Progenitor cell of endocrine pancreas (in vitro differentiated cells): ENCODE measurements at regions not wholly inside any gene's neighbourhood (a gene's known extent, or its start where the extent isn't known, plus 50 kb on each side); places are given as distances from the start of the nearest gene placed in this dataset.

Source experiments
- DNase-seq: peaks from one replicate; pipeline ENCODE4 v3.0.0; 2021; ENCODE audit warnings: low spot score; ENCODE audit not compliant: unreplicated experiment
- H3K27ac Mint-ChIP-seq: 2 replicates; pipeline ENCODE4 v1.8.0; 2021; ENCODE audit warnings: mild to moderate bottlenecking, moderate library complexity, mixed read lengths
- H3K27me3 Mint-ChIP-seq: 2 replicates; pipeline ENCODE4 v1.8.0; 2021; ENCODE audit warnings: mixed read lengths
- H3K36me3 Mint-ChIP-seq: 2 replicates; pipeline ENCODE4 v1.8.0; 2022; ENCODE audit warnings: mixed read lengths; ENCODE audit not compliant: insufficient read depth
- H3K4me1 Mint-ChIP-seq: 2 replicates; pipeline ENCODE4 v1.8.0; 2021; ENCODE audit warnings: low read depth, mixed read lengths
- H3K4me3 Mint-ChIP-seq: 2 replicates; pipeline ENCODE4 v1.8.0; 2021; ENCODE audit warnings: low read depth, mild to moderate bottlenecking, moderate library complexity, mixed read lengths
- H3K9me3 Mint-ChIP-seq: 2 replicates; pipeline ENCODE4 v1.8.0; 2021; ENCODE audit warnings: low read depth, mixed read lengths
- CTCF ChIP-seq: fragments of 200-600 bp; sonication (generic); IDR thresholded peaks from one replicate; pipeline ENCODE4 v1.5.0; 2021; ENCODE audit warnings: antibody characterized with exemption, mild to moderate bottlenecking; ENCODE audit not compliant: unreplicated experiment

GRCh38 chr15:69529961-69530633, 77.5 kb downstream of the RPLP1 start:
- Mint-ChIP-seq H3K4me1 (peaks cover 14% of the 10 kb centered on the region), H3K27ac (peak overlapping the region; percentile 37), H3K4me3 (no peak overlapping the region), H3K9me3 (no peaks in the 10 kb centered on the region), H3K27me3 (peaks cover 76% of the 10 kb centered on the region), H3K36me3 (no peaks in the 10 kb centered on the region)
- TF ChIP-seq CTCF: no peak
- DNase-seq: no peak

- Mint-ChIP-seq H3K4me3 (no peak overlapping the region), H3K27me3 (peaks cover 75% of the 10 kb centered on the region), H3K36me3 (no peaks in the 10 kb centered on the region), H3K27ac (no peak overlapping the region), H3K9me3 (no peaks in the 10 kb centered on the region), H3K4me1 (peaks cover 14% of the 10 kb centered on the region)
- no peak for DNase-seq
- no peak for TF ChIP-seq CTCF
Measured at GRCh38 chr15:69530991-69531664, 78.5 kb downstream of the RPLP1 start.

GRCh38 chr15:69531665-69532027, 79.0 kb downstream of the RPLP1 start:
- Mint-ChIP-seq H3K9me3 (no peaks in the 10 kb centered on the region), H3K4me3 (no peak overlapping the region), H3K27me3 (peaks cover 75% of the 10 kb centered on the region), H3K4me1 (peaks cover 14% of the 10 kb centered on the region), H3K27ac (no peak overlapping the region), H3K36me3 (no peaks in the 10 kb centered on the region)
- TF ChIP-seq CTCF: no peak
- no peak for DNase-seq

GRCh38 chr15:69532066-69532465, 79.4 kb downstream of the RPLP1 start:
- Mint-ChIP-seq H3K4me1 (peaks cover 18% of the 10 kb centered on the region), H3K27ac (no peak overlapping the region), H3K27me3 (peaks cover 77% of the 10 kb centered on the region), H3K4me3 (no peak overlapping the region), H3K36me3 (no peaks in the 10 kb centered on the region), H3K9me3 (no peaks in the 10 kb centered on the region)
- TF ChIP-seq CTCF: no peak
- no peak for DNase-seq

DNA sequence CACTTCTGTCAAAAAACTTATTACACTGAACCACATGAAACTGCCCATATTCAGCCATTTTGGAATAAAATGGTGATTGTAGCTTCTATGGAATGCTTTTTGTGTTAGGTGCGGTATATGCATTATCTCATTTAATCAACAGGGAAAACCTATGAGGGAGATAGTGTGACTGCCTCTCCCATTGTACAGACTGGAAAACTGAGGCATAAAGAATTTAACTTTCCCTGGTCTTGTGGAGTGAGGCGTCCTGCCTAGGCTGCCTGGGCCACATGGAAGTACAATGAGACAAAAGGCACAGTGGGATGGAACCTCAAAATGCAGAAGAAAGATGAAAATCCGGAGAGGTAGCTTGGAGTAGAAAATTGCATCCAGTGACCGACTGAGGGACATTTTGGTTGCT, 80.2 kb downstream of the RPLP1 start:
- Mint-ChIP-seq H3K9me3 (no peaks in the 10 kb centered on the region), H3K27me3 (peaks cover 76% of the 10 kb centered on the region), H3K4me3 (no peak overlapping the region), H3K4me1 (peaks cover 20% of the 10 kb centered on the region), H3K27ac (no peak overlapping the region), H3K36me3 (no peaks in the 10 kb centered on the region)
- TF ChIP-seq CTCF: no peak
- DNase-seq: no peak
